Right lobe of liver (tissue), 4 donors: ENCODE measurements at regions not wholly inside any gene's neighbourhood (a gene's known extent, or its start where the extent isn't known, plus 50 kb on each side); places are given as distances from the start of the nearest gene placed in this dataset.

Experiments
- CTCF ChIP-seq, 4 donors: fragments of 200-600 bp in 3 of 4; fragments of 450-650 bp in 1 of 4; IDR thresholded peaks; one replicate each; pipeline versions ENCODE4 v1.5.1 to v1.8.0; 2016 to 2022; ENCODE audit warnings: antibody characterized with exemption in 4 of 4, mild to moderate bottlenecking in 2 of 4
- POLR2A ChIP-seq: fragments of 450-650 bp; IDR thresholded peaks from one replicate; pipeline ENCODE4 v1.6.1; 2017; ENCODE audit warnings: antibody characterized with exemption, mild to moderate bottlenecking
- donor health status: DM: no; HTN: no; CAD: no.
- donor health status: DM: no; HTN: no; CAD: no.
- donor health status: DM: no; HTN: yes; CAD: no.

GRCh38 chr13:109840201-109840892, 54.0 kb upstream of the IRS2 start:
- no peak for TF ChIP-seq CTCF (IDR thresholded peaks at IDR 0.05)
- no peak for TF ChIP-seq POLR2A
